Tibial artery (tissue), 4 donors: ENCODE measurements at regions not wholly inside any gene's neighbourhood (a gene's known extent, or its start where the extent isn't known, plus 50 kb on each side); places are given as distances from the start of the nearest gene placed in this dataset.
A peak's percentile ranks its signal among the peaks of the same experiment; 100 is the strongest.
"Not testable (repeated sequence)": the region's sequence is repeated elsewhere in the genome, so short reads cannot be mapped to it uniquely, and the experiment has no call there.

Source experiments
- DNase-seq, 2 donors: peaks; one replicate each; pipeline ENCODE4 v3.0.0-alpha.2; 2019
- H3K27ac ChIP-seq, 2 donors: fragments of 200-600 bp; sonication (generic) in 1 of 2; 1 replicate in 1 of 2; 2 replicates in 1 of 2; pipeline ENCODE4 v1.5.1; 2018 to 2019; ENCODE audit warnings: mild to moderate bottlenecking in 1 of 2
- H3K27me3 ChIP-seq, 2 donors: fragments of 200-600 bp; sonication (generic) in 1 of 2; one replicate each; pipeline versions ENCODE4 v1.5.1 to v1.6.0; 2016 to 2019
- H3K36me3 ChIP-seq, 3 donors: fragments of 200-600 bp; sonication (generic) in 2 of 3; one replicate each; pipeline ENCODE4 v1.5.1; 2016 to 2019; ENCODE audit warnings: mild to moderate bottlenecking in 2 of 3
- H3K4me1 ChIP-seq, 4 donors: fragments of 200-600 bp; sonication (generic) in 2 of 4; 1 replicate in 3 of 4; 2 replicates in 1 of 4; pipeline ENCODE4 v1.5.1; 2016 to 2019
- H3K4me3 ChIP-seq, 2 donors: fragments of 200-600 bp; sonication (generic) in 1 of 2; 1 replicate in 1 of 2; 2 replicates in 1 of 2; pipeline ENCODE4 v1.5.1; 2018 to 2019; ENCODE audit warnings: mild to moderate bottlenecking in 2 of 2
- H3K9me3 ChIP-seq, 3 donors: fragments of 200-600 bp; sonication (generic) in 1 of 3; one replicate each; pipeline ENCODE4 v1.5.1; 2016 to 2019
- CTCF ChIP-seq, 2 experiments: fragments of 200-600 bp in 1 of 2; fragments of 450-650 bp in 1 of 2; IDR thresholded peaks; one replicate each; pipeline ENCODE4 v1.5.1; 2017 to 2019; ENCODE audit warnings: antibody characterized with exemption in 2 of 2, mild to moderate bottlenecking in 1 of 2, moderate library complexity in 1 of 2
- intact Hi-C: fragments of 100-400 bp; cut with DNase I; formaldehyde crosslinking; loops from one replicate; pipeline ENCODE4 v1.15.0; 2023; ENCODE audit warnings: low total_unique reads

- intact Hi-C loops, result no loop called here
- TF ChIP-seq CTCF (IDR thresholded peaks at IDR 0.05), result no peak
- Histone ChIP-seq H3K36me3 (no peaks in the 10 kb centered on the region), H3K4me1 (no peaks in the 10 kb centered on the region), H3K27ac (no peak overlapping the region), H3K27me3 (no peaks in the 10 kb centered on the region), H3K9me3 (no peaks in the 10 kb centered on the region), H3K4me3 (no peak overlapping the region)
- DNase-seq, result peak; percentile 11 to 37
Observed at GRCh38 chr6:170089963-170090362, 200.9 kb downstream of the DLL1 start.

GRCh38 chr6:170088582-170088955 lies 202.3 kb downstream of the DLL1 start:
- Histone ChIP-seq H3K4me3 (no peak overlapping the region), H3K9me3 (no peaks in the 10 kb centered on the region), H3K4me1 (no peaks in the 10 kb centered on the region), H3K27ac (no peak overlapping the region), H3K27me3 (no peaks in the 10 kb centered on the region), H3K36me3 (no peaks in the 10 kb centered on the region)
- no peak for TF ChIP-seq CTCF (IDR thresholded peaks at IDR 0.05)
- intact Hi-C loops, result no loop called here
- peak; percentile 17 to 61 for DNase-seq

GRCh38 chr6:170087941-170088581 lies 202.8 kb downstream of the DLL1 start:
- Histone ChIP-seq H3K9me3 (no peaks in the 10 kb centered on the region), H3K27ac (no peak overlapping the region), H3K27me3 (no peaks in the 10 kb centered on the region), H3K36me3 (no peaks in the 10 kb centered on the region), H3K4me3 (peak overlapping the region; percentile 2 to 11), H3K4me1 (no peaks in the 10 kb centered on the region)
- TF ChIP-seq CTCF (IDR thresholded peaks at IDR 0.05), result no peak
- DNase-seq, result peak; percentile 17 to 68
- intact Hi-C loops, result no loop called here

- H3K4me1 ChIP-seq, H3K9me3 ChIP-seq, H3K4me3 ChIP-seq, H3K27me3 ChIP-seq, intact Hi-C loops, H3K36me3 ChIP-seq, H3K27ac ChIP-seq: not testable (repeated sequence)
- DNase-seq, result peak; percentile 7 to 69
Observed at GRCh38 chr6:170087421-170087780, 203.5 kb downstream of the DLL1 start.

- H3K4me3 ChIP-seq, result no peak overlapping the region
Observed at GRCh38 chr6:170086639-170087420, 204.0 kb downstream of the DLL1 start.

More at GRCh38 chr6:170086639-170087420, 204.0 kb downstream of the DLL1 start:
- no peaks in the 10 kb centered on the region for H3K36me3 ChIP-seq
- no peaks in the 10 kb centered on the region for H3K27me3 ChIP-seq
- intact Hi-C loops, result no loop called here
- H3K9me3 ChIP-seq, result no peaks in the 10 kb centered on the region
- TF ChIP-seq CTCF (IDR thresholded peaks at IDR 0.05), result no peak
- peak; percentile 10 to 62 for DNase-seq
- H3K4me1 ChIP-seq, result no peaks in the 10 kb centered on the region
- no peak overlapping the region for H3K27ac ChIP-seq
